ENCODE measurements at regions not wholly inside any gene's neighbourhood (a gene's known extent, or its start where the extent isn't known, plus 50 kb on each side); places are given as distances from the start of the nearest gene placed in this dataset.
"Not testable (repeated sequence)": the region's sequence is repeated elsewhere in the genome, so short reads cannot be mapped to it uniquely, and the experiment has no call there.

GRCh38 chr15:77944002-77944867, 133.3 kb downstream of the TBC1D2B start:
- peak; percentile 73 for DNase-seq

GRCh38 chr15:77942611-77943211, 134.8 kb downstream of the TBC1D2B start:
- DNase-seq, result no peak

GRCh38 chr15:77941090-77941827, 136.3 kb downstream of the TBC1D2B start:
- not testable (repeated sequence) for DNase-seq

- no peak for DNase-seq
Measured at GRCh38 chr15:77940381-77940947, 137.0 kb downstream of the TBC1D2B start.

GRCh38 chr15:77939851-77940250, 137.7 kb downstream of the TBC1D2B start:
- no peak for DNase-seq

- not testable (repeated sequence) for DNase-seq
Measured at GRCh38 chr15:77939026-77939425, 138.5 kb downstream of the TBC1D2B start.

- not testable (repeated sequence) for DNase-seq
Measured at GRCh38 chr15:77938546-77938945, 139.0 kb downstream of the TBC1D2B start.

GRCh38 chr15:77936567-77936966, 140.9 kb downstream of the TBC1D2B start:
- not testable (repeated sequence) for DNase-seq

GRCh38 chr15:77934516-77934915, 143.0 kb downstream of the TBC1D2B start:
- DNase-seq, result not testable (repeated sequence)

- DNase-seq, result not testable (repeated sequence)
Measured at GRCh38 chr15:77930907-77931306, 146.6 kb downstream of the TBC1D2B start.

- DNase-seq, result not testable (repeated sequence)
Measured at GRCh38 chr15:77930490-77930889, 147.0 kb downstream of the TBC1D2B start.

- DNase-seq, result peak; percentile 21
Measured at GRCh38 chr15:77926789-77927188, 150.7 kb downstream of the TBC1D2B start.

- not testable (repeated sequence) for DNase-seq
Measured at GRCh38 chr15:77926296-77926695, 151.2 kb downstream of the TBC1D2B start.

- DNase-seq, result not testable (repeated sequence)
Measured at GRCh38 chr15:77925101-77925500, 152.4 kb downstream of the TBC1D2B start.

- DNase-seq, result no peak
Measured at GRCh38 chr15:77921664-77922063, 155.8 kb downstream of the TBC1D2B start.

GRCh38 chr15:77916966-77917635, 160.4 kb downstream of the TBC1D2B start:
- not testable (repeated sequence) for DNase-seq

GRCh38 chr15:77915961-77916330, 161.6 kb downstream of the TBC1D2B start:
- not testable (repeated sequence) for DNase-seq

- no peak for DNase-seq
Measured at GRCh38 chr15:77915261-77915960, 162.1 kb downstream of the TBC1D2B start.

GRCh38 chr15:77914531-77914930, 163.0 kb downstream of the TBC1D2B start:
- DNase-seq, result not testable (repeated sequence)

GRCh38 chr15:77910030-77910911, 167.2 kb downstream of the TBC1D2B start:
- DNase-seq, result peak; percentile 85

Data from activated CD4-positive, alpha-beta T cell treated with anti-CD3 and anti-CD28 coated beads, Interleukin-2, Interleukin-6, amounts not matched to agents 100 ng/mL and 50 ng/mL, durations not matched to agents 16 hours and 8 hours (primary cell).